ENCODE measurements at regions not wholly inside any gene's neighbourhood (a gene's known extent, or its start where the extent isn't known, plus 50 kb on each side); places are given as distances from the start of the nearest gene placed in this dataset.
"Not testable (repeated sequence)": the region's sequence is repeated elsewhere in the genome, so short reads cannot be mapped to it uniquely, and the experiment has no call there.

GRCh38 chr10:70985824-70986622 lies 97.7 kb upstream of the PCBD1 start:
- TF ChIP-seq EP300 (IDR thresholded peaks at IDR 0.05) (no peak), POLR2A (IDR thresholded peaks at IDR 0.05) (no peak), POLR2AphosphoS5 (IDR thresholded peaks at IDR 0.05) (no peak), CTCF (IDR thresholded peaks at IDR 0.05) (no peak)
- DNase-seq (no peak), ATAC-seq (ENCODE audit: low FRiP score in 2 of 2) (no peak)
- H3K27me3 ChIP-seq: no peaks in the 10 kb centered on the region
- H3K27ac ChIP-seq: no peak overlapping the region
- 70 to 72% methylated on average over 13 of the region's 13 CpGs for WGBS, 2 donors
- no peaks in the 10 kb centered on the region for H3K36me3 ChIP-seq
- no peak overlapping the region for H3K4me3 ChIP-seq
- no peaks in the 10 kb centered on the region for H3K9me3 ChIP-seq
- no peaks in the 10 kb centered on the region for H3K4me1 ChIP-seq

GRCh38 chr10:70986623-70986950 lies 98.2 kb upstream of the PCBD1 start:
- ATAC-seq (ENCODE audit: low FRiP score in 2 of 2) (no peak), DNase-seq (no peak)
- Histone ChIP-seq H3K27ac (no peak overlapping the region), H3K27me3 (no peaks in the 10 kb centered on the region), H3K9me3 (no peaks in the 10 kb centered on the region), H3K4me3 (no peak overlapping the region), H3K4me1 (no peaks in the 10 kb centered on the region), H3K36me3 (no peaks in the 10 kb centered on the region)
- TF ChIP-seq EP300 (IDR thresholded peaks at IDR 0.05): no peak
- no peak for TF ChIP-seq POLR2A (IDR thresholded peaks at IDR 0.05)
- TF ChIP-seq POLR2AphosphoS5 (IDR thresholded peaks at IDR 0.05): no peak
- no peak for TF ChIP-seq CTCF (IDR thresholded peaks at IDR 0.05)
- WGBS, 2 donors: 79 to 92% methylated on average over 7 of the region's 7 CpGs

- Histone ChIP-seq H3K4me3 (no peak overlapping the region), H3K27ac (no peak overlapping the region), H3K4me1 (no peaks in the 10 kb centered on the region), H3K9me3 (no peaks in the 10 kb centered on the region), H3K27me3 (no peaks in the 10 kb centered on the region), H3K36me3 (no peaks in the 10 kb centered on the region)
- TF ChIP-seq POLR2A (IDR thresholded peaks at IDR 0.05): no peak
- TF ChIP-seq EP300 (IDR thresholded peaks at IDR 0.05): no peak
- TF ChIP-seq POLR2AphosphoS5 (IDR thresholded peaks at IDR 0.05): no peak
- TF ChIP-seq CTCF (IDR thresholded peaks at IDR 0.05): no peak
- no peak for ATAC-seq (ENCODE audit: low FRiP score in 2 of 2)
- WGBS, 2 donors: 86 to 88% methylated on average over 15 to 16 of the region's 16 CpGs
- no peak for DNase-seq
Observed at GRCh38 chr10:70987396-70988130, 99.2 kb upstream of the PCBD1 start.

- not testable (repeated sequence) for ATAC-seq (ENCODE audit: low FRiP score in 2 of 2); H3K9me3 ChIP-seq; H3K27me3 ChIP-seq; H3K27ac ChIP-seq; DNase-seq; H3K4me1 ChIP-seq; H3K36me3 ChIP-seq; H3K4me3 ChIP-seq
- WGBS, 2 donors: 66 to 75% methylated on average over 8 of the region's 8 CpGs
Observed at GRCh38 chr10:70990156-70990555, 101.8 kb upstream of the PCBD1 start.

- no peak for ATAC-seq (ENCODE audit: low FRiP score in 2 of 2)
- no peak for DNase-seq
- WGBS, 2 donors: 85 to 93% methylated on average over 5 to 6 of the region's 6 CpGs
- no peaks in the 10 kb centered on the region for H3K36me3 ChIP-seq
- no peaks in the 10 kb centered on the region for H3K9me3 ChIP-seq
- no peaks in the 10 kb centered on the region for H3K27me3 ChIP-seq
- no peak overlapping the region for H3K4me3 ChIP-seq
- H3K27ac ChIP-seq: no peak overlapping the region
- TF ChIP-seq CTCF (IDR thresholded peaks at IDR 0.05): no peak
- no peak for TF ChIP-seq POLR2A (IDR thresholded peaks at IDR 0.05)
- TF ChIP-seq EP300 (IDR thresholded peaks at IDR 0.05): no peak
- TF ChIP-seq POLR2AphosphoS5 (IDR thresholded peaks at IDR 0.05): no peak
- no peaks in the 10 kb centered on the region for H3K4me1 ChIP-seq
Observed at GRCh38 chr10:70990681-70991080, 102.3 kb upstream of the PCBD1 start.

Data from upper lobe of left lung (tissue), 6 donors.